RWPE1 (cell line): ENCODE measurements at regions not wholly inside any gene's neighbourhood (a gene's known extent, or its start where the extent isn't known, plus 50 kb on each side); places are given as distances from the start of the nearest gene placed in this dataset.

Experiments used
- CTCF ChIA-PET: fragments of 350-600 bp; sonication (Branson Sonifier 250); formaldehyde crosslinking; extraction: SDS; loops from one replicate; lab custom pipeline; 2021; lab: Yijun Ruan, JAX
- POLR2A ChIA-PET: fragments of 400-600 bp; formaldehyde crosslinking; extraction: SDS; loops from one replicate; lab custom pipeline; 2020; ENCODE audit warnings: antibody characterized with exemption; ENCODE audit not compliant: low non-redundant PET; lab: Yijun Ruan, JAX
- DNase-seq: peaks from one replicate; pipeline ENCODE4 v3.0.0; 2012; ENCODE audit warnings: low spot score
- H3K27ac ChIP-seq: fragments of 450-650 bp; 2 replicates; pipeline ENCODE4 v1.5.1; 2017
- CTCF ChIP-seq: fragments of 450-650 bp; conservative IDR thresholded peaks from 2 replicates; pipeline ENCODE4 v1.5.1; 2017; ENCODE audit warnings: low read depth, mild to moderate bottlenecking

DNA sequence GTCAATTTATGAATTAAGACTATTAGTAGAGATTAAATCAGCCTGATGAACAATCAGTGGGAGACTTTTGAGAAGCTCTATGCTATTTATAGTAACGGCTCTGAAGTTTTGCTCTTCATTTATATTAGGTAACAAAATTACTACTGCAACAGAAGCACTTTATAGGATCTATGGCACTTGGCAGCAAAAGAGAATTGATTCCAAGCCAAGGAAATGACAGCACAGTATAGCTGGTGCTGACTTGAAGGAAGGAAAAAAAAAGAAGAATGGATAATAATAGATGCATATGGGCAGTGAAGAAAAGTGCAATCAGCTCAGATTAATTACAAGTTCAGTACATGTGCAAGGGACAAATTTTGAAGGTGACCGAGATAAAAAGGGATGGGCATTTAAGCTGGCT lies 228.2 kb upstream of the PPFIA2 start:
- CTCF ChIA-PET: no interaction called here
- no peak overlapping the region for H3K27ac ChIP-seq
- TF ChIP-seq CTCF: no peak
- no peak for DNase-seq
- POLR2A ChIA-PET: no interaction called here

DNA sequence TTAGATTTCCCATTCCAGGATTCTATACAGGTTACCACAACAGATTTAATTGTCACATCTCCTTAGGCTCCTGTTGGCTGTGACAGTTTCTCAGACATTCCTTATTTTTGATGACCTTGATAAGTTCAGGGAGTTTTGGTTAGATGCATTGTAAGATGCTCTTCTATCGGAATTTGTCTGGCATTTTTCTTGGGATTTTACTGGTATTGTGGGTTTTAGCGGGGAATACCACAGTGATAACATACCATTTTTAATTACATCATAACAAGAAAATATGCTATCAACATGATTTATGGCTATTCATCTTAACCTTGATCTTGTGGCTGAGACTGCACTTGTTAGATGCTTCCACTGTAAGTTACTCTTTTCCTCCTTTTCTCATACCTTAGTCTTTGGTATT lies 217.5 kb upstream of the PPFIA2 start:
- no peak overlapping the region for H3K27ac ChIP-seq
- CTCF ChIA-PET: no interaction called here
- DNase-seq: no peak
- POLR2A ChIA-PET: no interaction called here
- no peak for TF ChIP-seq CTCF

GRCh38 chr12:81974762-81975161 lies 215.6 kb upstream of the PPFIA2 start:
- ChIA-PET POLR2A (no interaction called here), CTCF (no interaction called here)
- no peak overlapping the region for H3K27ac ChIP-seq
- no peak for TF ChIP-seq CTCF
- no peak for DNase-seq

DNA sequence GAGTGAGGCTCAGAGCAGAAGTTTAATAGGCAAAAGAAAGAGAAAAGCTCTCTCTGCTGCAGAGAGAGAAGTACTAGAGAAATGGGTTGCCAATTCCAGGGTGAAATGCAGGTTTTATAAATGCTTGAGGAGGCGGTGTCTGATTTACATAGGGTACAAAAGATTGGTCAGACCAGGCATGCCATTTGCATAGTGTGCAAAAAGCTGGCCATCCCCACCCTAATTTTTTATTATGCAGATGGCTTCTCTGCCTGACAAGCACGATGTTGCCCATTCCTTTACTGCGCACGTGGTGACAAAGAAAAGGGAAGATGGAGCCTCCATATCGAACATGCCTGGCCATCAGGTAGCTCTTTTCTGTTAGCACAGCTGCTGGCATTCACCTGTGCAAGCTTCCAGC lies 209.3 kb upstream of the PPFIA2 start:
- CTCF ChIA-PET: no interaction called here
- no peak for DNase-seq
- POLR2A ChIA-PET: no interaction called here
- no peak overlapping the region for H3K27ac ChIP-seq
- TF ChIP-seq CTCF: no peak

GRCh38 chr12:81963636-81964035 lies 204.5 kb upstream of the PPFIA2 start:
- POLR2A ChIA-PET: no interaction called here
- CTCF ChIA-PET: interaction anchor here (0.6 kb wide), 1 partner anchor 1253 kb away, joined by 3 read pairs; no protein-coding TSS in a partner anchor
- TF ChIP-seq CTCF: no peak
- no peak for DNase-seq
- H3K27ac ChIP-seq: no peak overlapping the region

GRCh38 chr12:81963026-81963425 lies 203.9 kb upstream of the PPFIA2 start:
- TF ChIP-seq CTCF: no peak
- POLR2A ChIA-PET: no interaction called here
- no peak overlapping the region for H3K27ac ChIP-seq
- DNase-seq: no peak
- CTCF ChIA-PET: no interaction called here
